Hematopoietic multipotent progenitor cell treated with erythropoietin and hydrocortisone succinate and interleukin-3 and kit ligand, for 4 days (in vitro differentiated cells): ENCODE measurements at regions not wholly inside any gene's neighbourhood (a gene's known extent, or its start where the extent isn't known, plus 50 kb on each side); places are given as distances from the start of the nearest gene placed in this dataset.
"Not testable (repeated sequence)": the region's sequence is repeated elsewhere in the genome, so short reads cannot be mapped to it uniquely, and the experiment has no call there.

Experiments used
- DNase-seq: peaks from one replicate; pipeline ENCODE4 v3.0.0-alpha.2; 2015

DNA sequence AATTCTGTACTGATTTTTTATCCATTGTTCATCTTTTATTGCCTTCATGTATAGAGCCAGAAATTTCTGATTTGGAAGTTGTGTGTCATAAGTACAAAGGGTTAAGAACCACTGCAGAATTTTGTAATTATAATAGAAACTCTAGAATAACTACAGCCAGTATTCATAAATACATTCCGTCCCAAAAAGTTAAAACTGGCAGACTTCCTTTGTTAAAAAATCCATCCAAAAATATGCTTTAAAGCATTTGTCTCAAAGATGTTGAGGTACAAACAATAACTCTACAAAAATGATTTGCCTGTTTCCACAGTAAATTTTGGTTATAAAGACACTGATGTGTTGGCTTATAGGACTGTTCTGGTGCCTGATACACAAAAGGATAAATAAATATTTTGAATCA, 436.6 kb downstream of the DTWD2 start:
- DNase-seq, result no peak

- no peak for DNase-seq
Observed at GRCh38 chr5:118551031-118551430, 437.3 kb downstream of the DTWD2 start.

- peak; percentile 13 for DNase-seq
Observed at GRCh38 chr5:118548761-118549720, 439.3 kb downstream of the DTWD2 start.

- no peak for DNase-seq
Observed at GRCh38 chr5:118545470-118545869, 442.9 kb downstream of the DTWD2 start.

DNA sequence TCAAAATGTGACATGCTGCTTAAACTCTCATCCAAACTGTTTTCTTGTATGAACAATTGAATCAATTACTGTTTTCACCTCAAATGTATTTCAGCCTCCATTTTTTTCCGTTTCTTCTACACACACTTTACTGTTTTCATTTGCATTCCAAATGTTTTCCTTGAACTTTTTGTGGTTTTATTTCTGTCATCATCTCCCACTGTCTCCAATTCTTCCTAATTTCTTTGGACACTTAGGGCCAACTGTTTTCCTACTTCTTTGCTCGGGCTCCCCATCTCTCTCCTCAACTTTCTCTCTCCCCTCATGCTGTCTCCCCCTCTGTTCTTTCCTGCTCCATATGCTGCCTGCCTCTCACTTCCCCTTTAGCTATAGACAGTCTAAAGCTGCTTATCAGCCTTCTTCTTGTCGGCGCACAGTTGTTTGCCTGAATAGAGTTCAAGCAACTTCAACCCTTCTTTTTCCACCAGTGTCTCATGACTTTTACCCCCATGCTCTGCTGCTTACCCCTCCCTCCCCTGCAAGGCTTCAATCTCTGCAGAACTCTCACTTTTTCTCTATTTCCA, 443.4 kb downstream of the DTWD2 start:
- DNase-seq, result peak; percentile 33

DNA sequence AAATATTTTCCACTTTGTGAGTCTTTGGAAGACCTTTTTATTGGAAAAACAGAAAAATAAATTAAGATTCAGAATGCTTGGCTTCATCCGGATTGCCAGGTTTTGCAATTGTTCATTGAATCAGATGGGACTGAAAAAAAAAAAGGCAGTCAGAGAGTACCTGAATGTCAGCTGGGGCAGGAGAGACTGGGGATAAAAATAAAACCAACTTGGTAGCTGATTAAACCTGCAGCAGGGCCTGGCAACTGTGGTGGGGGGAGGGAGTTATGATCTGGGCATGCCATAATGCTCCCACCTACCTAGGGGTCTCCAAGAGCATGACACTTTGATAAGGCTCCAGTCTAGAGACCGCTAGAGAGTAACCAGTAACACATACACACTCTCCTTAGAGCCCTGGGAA, 454.4 kb downstream of the DTWD2 start:
- DNase-seq, result no peak

DNA sequence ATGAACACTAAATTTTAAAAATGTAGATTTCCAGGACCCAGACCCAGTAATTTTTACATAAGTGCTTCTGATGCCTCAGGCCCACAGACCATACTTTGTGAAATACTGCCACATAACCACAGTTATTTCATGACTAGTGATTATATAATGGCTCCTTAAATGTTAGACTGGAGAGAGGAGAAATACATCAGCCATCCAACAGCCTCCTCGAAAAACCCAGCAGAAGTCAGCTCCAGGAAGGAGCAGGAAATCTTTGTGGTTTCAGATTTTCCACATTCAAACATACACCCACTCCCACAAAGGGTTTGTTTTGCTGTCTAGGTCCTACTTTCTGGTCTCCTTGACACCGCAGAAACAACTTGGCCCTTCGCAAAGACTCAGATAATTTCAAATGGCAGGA, 455.2 kb downstream of the DTWD2 start:
- no peak for DNase-seq

DNA sequence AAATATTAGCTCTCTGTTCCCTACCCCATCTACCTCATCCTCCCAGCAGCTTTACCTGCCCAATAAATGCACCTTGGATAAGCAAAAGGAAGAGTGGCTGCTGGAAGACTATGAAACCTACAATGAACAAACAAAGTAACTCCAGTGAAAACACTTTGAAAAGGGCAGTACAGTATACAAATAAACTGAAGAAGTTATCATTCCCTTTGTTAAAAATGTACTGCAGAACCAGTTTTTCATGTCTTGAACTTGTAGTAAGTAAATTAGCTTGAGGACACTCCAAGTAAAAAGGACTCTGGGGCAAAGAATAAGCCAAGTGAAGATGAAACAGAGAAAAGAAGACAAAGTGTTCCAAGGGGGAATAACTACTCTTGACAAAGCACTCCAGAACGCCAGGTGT, 457.1 kb downstream of the DTWD2 start:
- no peak for DNase-seq

GRCh38 chr5:118529361-118530144, 458.8 kb downstream of the DTWD2 start:
- DNase-seq, result no peak

- DNase-seq, result no peak
Observed at GRCh38 chr5:118522626-118523025, 465.7 kb downstream of the DTWD2 start.

GRCh38 chr5:118520771-118521415, 467.5 kb downstream of the DTWD2 start:
- no peak for DNase-seq

DNA sequence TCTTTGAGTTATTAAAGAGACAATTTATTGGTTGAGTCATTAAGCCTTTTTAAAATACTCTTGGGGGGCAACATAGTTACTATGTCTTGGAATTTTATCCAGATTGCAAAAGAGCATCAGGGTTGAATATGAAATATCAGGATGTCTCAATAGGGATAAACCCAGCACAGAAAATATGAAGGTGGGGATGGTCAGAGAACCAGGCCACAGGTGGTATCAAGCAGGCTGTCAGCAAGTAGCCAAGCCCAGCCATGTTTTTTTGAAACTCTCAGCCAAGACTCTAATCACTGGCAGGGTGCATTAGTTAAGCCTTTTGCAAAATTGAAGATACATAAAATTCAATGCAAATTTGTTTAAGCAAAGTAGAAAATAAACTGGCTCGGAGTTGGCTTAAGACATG, 468.9 kb downstream of the DTWD2 start:
- no peak for DNase-seq

GRCh38 chr5:118518720-118519119, 469.6 kb downstream of the DTWD2 start:
- no peak for DNase-seq

GRCh38 chr5:118511846-118512245, 476.5 kb downstream of the DTWD2 start:
- no peak for DNase-seq

GRCh38 chr5:118506217-118506852, 482.0 kb downstream of the DTWD2 start:
- no peak for DNase-seq

GRCh38 chr5:118502232-118502631, 486.1 kb downstream of the DTWD2 start:
- DNase-seq, result not testable (repeated sequence)

DNA sequence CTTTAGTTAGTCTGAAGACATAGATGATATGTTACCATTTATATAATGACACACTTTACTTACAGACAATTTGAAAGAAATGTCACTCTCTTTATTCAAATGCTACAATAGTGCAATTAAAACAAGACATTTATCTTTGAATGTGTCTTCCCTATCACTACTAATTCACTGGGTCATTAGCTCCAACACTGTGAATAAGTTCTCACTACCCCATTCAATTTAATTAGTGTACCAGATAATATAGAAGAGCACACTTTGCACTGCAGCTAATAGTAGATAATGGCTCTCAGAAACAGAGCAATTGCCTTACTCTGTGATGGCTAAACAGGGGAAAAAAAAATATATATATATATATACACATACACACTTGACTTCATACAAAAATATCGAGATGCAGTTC, 497.0 kb downstream of the DTWD2 start:
- no peak for DNase-seq

DNA sequence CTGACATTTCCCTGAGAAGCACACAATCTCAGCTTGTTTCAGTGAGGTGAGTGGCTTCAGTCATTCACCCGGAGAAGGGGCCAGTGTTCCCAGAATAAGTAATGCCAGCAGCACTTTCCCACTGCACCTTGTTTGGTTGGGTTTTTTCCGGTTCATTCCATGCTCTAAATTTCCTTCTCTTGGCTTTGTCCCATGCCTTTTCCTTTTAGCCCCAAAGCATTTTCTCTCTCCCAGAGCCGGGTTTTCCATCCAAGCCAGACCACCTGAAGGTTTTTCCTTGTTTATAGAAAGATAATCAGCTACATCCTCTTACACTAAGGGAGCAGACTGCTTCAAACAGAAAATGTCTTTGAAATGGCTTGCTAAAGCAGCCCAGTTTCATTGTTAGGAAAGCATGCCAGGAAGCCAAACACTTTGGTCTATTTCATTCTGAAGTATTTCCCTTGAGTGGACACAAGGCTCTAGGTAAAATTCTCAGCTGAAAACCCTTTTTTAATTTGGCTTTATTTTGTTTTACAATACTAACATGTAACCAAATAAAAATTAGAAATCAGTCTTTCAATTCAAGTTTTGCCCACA, 501.6 kb downstream of the DTWD2 start:
- no peak for DNase-seq

DNA sequence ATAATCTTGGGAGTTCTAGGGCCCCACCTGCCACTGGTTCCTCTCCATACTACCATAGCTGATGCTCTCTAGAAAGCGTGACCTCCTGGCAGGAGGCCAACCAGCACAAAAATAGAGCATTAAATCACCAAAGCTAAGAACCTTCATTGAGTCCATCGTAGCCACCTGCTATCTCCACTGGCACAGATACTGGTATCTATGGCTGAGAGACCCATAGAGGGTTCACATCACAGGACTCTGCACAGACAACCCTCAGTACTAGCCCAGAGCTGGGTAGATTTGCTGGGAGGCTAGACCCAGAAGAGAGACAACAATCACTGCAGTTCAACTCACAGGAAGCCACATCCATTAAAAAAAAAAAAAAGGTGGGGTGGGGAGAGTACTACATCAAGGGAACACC, 509.1 kb downstream of the DTWD2 start:
- no peak for DNase-seq

DNA sequence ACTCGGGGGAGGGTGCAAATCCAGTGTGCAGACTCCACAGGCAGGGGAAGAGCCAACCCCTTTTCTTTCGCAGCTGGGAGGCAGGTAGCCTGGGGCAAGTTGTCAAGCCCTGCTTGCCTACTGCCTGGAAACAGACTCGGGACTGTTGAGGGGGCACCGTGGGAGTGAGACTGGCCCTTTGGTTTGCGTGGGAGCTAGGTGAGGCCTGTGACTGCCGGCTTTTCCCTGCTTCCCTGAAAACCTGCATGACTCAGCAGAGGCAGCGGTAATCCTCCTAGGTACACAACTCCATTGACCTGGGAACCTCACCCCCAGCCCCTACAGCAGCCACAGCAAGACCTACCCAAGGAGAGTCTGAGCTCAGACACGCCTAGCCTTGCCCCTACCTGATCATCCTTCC, 509.5 kb downstream of the DTWD2 start:
- no peak for DNase-seq

DNA sequence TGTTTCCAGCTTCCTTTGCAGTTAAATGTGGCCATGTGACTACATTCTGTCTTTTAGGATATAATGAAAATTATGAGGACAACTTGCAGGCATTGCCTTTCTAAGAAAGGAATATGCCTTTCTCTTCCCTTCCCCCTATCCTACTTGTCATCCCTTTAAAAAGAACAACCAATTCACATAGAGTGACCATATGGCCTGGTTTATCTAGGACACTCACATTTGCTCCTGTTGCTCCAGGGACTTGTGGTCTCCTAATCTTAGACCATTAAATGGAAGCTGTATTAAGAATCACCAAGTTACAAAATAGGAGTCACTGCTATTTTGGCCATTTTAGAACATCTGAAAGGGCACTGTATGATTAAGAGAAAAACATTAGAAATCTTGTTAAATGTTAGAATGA, 520.3 kb downstream of the DTWD2 start:
- no peak for DNase-seq

DNA sequence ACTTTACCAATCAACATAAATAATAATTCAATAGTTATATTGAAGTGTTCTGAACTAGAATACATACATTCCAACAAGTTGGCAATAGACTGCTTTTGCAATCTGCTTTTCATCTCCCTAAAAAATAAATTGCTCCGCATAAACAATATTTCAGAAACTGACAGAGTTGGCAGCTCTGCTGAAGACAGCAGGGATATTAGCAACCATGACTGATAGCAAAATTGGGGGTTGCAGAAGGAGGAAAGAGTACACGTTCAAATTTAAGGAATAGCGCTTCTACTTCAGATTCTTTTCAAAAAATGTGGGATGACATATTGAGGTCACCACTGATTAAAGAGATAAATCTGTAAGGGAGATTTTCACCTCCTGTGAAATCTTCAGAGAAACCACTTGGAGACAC, 521.2 kb downstream of the DTWD2 start:
- no peak for DNase-seq
